Psoas muscle (tissue), 7 donors: ENCODE measurements at regions not wholly inside any gene's neighbourhood (a gene's known extent, or its start where the extent isn't known, plus 50 kb on each side); places are given as distances from the start of the nearest gene placed in this dataset.

ENCODE experiments used
- ATAC-seq, 4 donors: fragments of 200-7000 bp; cut with Tn5 transposase; one replicate each; pipeline ENCODE4 v1.9.1; 2020; ENCODE audit warnings: moderate library complexity in 3 of 4, mild to moderate bottlenecking in 2 of 4
- DNase-seq, 2 donors: peaks; one replicate each; pipeline ENCODE4 v3.0.0-alpha.2; 2020
- H3K27ac ChIP-seq: fragments of 200-600 bp; one replicate; pipeline ENCODE4 v1.8.0; 2022
- H3K27me3 ChIP-seq, 3 donors: fragments of 200-600 bp in 1 of 3; one replicate each; pipeline versions ENCODE4 v1.6.1 to v1.8.0; 2013 to 2022; ENCODE audit warnings: low read length in 2 of 3, mild to moderate bottlenecking in 2 of 3, moderate library complexity in 1 of 3; ENCODE audit not compliant: insufficient read depth in 3 of 3
- H3K36me3 ChIP-seq, 2 donors: fragments of 200-600 bp in 1 of 2; one replicate each; pipeline versions ENCODE4 v1.6.1 to v1.8.0; 2013 to 2022; ENCODE audit warnings: low read depth in 1 of 2, mild to moderate bottlenecking in 1 of 2, moderate library complexity in 1 of 2; ENCODE audit not compliant: insufficient read depth in 1 of 2
- H3K4me1 ChIP-seq: fragments of 200-600 bp; one replicate; pipeline ENCODE4 v1.8.0; 2022
- H3K4me3 ChIP-seq: fragments of 200-600 bp; one replicate; pipeline ENCODE4 v1.8.0; 2022; ENCODE audit warnings: mild to moderate bottlenecking
- H3K9me3 ChIP-seq: fragments of 200-600 bp; one replicate; pipeline ENCODE4 v1.8.0; 2022
- WGBS, 3 donors: extraction: QIAGEN DNeasy Blood & Tissue Kit; methylation state at CpG; one replicate each; pipeline versions ENCODE4 v1.1.6 to v1.1.7; 2013; 5-methylcytosine and 5-hydroxymethylcytosine counted together
- intact Hi-C, 2 donors: fragments of 100-400 bp; cut with DNase I; formaldehyde crosslinking; loops; one replicate each; pipeline versions ENCODE4 v1.11.0 to v1.14.2; 2022
- TF ChIP-seq, protein P1 (sequence below): fragments of 200-600 bp; IDR thresholded peaks from one replicate; pipeline ENCODE4 v1.8.0; 2022; ENCODE audit warnings: antibody characterized with exemption
- donor health status: healthy with polysubstance abuse.
- donor health status: DM: no; HTN: no; CAD: no; lungs with moderate emphysema.
- donor health status: Bipolar disorder and iron deficiency.
- donor health status: healthy.
- donor health status: DM: yes; HTN: yes; CAD: no.
- donor health status: DM: no; HTN: no; CAD: no.
- donor health status: DM: yes; HTN: yes; CAD: no.

DNA sequence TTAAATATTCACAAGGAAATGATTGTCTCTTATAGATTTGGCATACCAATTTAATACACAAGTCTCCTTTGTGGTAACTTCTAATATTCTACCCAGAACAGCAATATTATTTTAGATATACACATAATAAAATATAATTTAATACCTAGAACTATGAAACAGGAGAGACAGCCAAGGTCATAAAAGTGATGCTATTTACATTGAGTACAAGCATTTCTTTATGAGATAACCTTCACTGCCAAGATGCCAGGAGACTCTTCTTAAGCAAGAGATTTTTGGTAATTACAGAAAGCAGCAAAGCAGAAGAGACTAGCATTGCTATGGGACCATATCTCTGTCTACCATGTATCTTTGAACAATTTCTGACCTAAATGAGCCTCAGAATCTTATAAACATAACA, 764.6 kb upstream of the GHITM start:
- Histone ChIP-seq H3K27me3 (no peaks in the 10 kb centered on the region), H3K4me1 (no peaks in the 10 kb centered on the region), H3K9me3 (no peaks in the 10 kb centered on the region), H3K4me3 (no peak overlapping the region), H3K36me3 (no peaks in the 10 kb centered on the region), H3K27ac (no peak overlapping the region)
- ATAC-seq = no peak
- TF ChIP-seq, protein P1, sequence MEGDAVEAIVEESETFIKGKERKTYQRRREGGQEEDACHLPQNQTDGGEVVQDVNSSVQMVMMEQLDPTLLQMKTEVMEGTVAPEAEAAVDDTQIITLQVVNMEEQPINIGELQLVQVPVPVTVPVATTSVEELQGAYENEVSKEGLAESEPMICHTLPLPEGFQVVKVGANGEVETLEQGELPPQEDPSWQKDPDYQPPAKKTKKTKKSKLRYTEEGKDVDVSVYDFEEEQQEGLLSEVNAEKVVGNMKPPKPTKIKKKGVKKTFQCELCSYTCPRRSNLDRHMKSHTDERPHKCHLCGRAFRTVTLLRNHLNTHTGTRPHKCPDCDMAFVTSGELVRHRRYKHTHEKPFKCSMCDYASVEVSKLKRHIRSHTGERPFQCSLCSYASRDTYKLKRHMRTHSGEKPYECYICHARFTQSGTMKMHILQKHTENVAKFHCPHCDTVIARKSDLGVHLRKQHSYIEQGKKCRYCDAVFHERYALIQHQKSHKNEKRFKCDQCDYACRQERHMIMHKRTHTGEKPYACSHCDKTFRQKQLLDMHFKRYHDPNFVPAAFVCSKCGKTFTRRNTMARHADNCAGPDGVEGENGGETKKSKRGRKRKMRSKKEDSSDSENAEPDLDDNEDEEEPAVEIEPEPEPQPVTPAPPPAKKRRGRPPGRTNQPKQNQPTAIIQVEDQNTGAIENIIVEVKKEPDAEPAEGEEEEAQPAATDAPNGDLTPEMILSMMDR = no peak
- DNase-seq = no peak
- intact Hi-C loops = no loop called here

DNA sequence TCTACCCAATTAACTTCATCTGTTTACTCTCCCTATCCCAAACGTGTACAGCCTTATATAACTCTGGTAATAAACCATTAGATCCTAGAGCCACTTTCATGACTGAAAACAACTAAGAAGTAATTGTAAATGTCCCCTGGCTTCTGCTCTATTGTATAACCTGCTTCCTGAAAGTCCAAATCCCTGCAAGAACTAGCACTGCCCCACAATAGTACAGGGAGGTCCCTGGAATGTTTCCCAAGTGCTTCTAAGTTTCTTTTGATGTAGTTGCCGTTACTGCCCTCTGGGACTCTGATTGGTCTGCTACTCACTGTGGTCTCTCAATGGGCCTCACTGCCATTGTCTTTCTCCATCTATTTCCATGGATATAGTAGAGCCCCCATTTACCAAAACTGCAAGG, 764.0 kb upstream of the GHITM start:
- Histone ChIP-seq H3K9me3 (no peaks in the 10 kb centered on the region), H3K27me3 (no peaks in the 10 kb centered on the region), H3K27ac (no peak overlapping the region), H3K4me3 (no peak overlapping the region), H3K4me1 (no peaks in the 10 kb centered on the region), H3K36me3 (no peaks in the 10 kb centered on the region)
- intact Hi-C loops = no loop called here
- no peak for ATAC-seq
- DNase-seq = no peak
- 36 to 42% (median 38%) methylated on average over 2 of the region's 2 CpGs for WGBS, 3 donors
- TF ChIP-seq, protein P1 = no peak

DNA sequence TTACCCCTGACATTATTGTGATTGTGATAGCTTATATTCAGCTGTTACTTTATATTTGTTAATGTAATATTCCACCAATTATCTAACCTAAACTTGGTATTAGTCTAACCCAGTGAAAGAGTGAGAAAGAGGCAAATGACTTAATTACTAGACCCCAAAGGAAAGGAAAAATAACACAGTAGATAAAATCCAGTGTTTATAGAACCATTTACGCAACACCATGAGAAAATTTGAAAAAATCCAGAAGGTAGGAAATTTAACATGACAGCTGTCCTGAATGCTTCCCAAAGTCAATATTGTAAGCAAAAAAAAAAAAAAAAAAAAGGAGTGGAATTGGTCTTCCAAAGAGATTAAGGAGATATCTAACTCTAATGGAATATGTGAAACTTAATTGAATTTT, 741.5 kb upstream of the GHITM start:
- ATAC-seq (no peak), DNase-seq (no peak)
- H3K4me3 ChIP-seq = no peak overlapping the region
- no peaks in the 10 kb centered on the region for H3K27me3 ChIP-seq
- TF ChIP-seq, protein P1 = no peak
- H3K9me3 ChIP-seq = no peaks in the 10 kb centered on the region
- no peak overlapping the region for H3K27ac ChIP-seq
- intact Hi-C loops = no loop called here
- H3K4me1 ChIP-seq = no peaks in the 10 kb centered on the region
- no peaks in the 10 kb centered on the region for H3K36me3 ChIP-seq
- WGBS, 3 donors = 91 to 98% (median 94%) methylated on average over 1 of the region's 1 CpG

DNA sequence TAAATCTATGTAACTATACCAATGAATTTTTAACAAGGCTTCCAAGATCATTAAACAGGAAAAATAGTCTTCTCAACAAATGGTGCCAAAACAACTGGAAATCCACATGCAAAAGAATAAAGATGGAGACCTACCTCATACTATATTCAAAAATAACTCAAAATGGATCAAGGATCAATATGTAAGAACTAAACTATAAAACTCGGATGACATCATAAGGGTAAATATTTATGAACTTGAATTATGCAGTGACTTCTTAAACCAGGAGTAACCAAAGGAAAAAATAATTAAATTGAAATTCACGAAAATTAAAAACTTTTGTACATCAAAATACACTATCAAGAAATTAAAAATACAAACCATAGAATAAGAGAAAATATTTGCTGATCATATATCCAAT, 728.7 kb upstream of the GHITM start:
- Histone ChIP-seq H3K36me3 (no peaks in the 10 kb centered on the region), H3K4me1 (no peaks in the 10 kb centered on the region), H3K27ac (no peak overlapping the region), H3K4me3 (no peak overlapping the region), H3K27me3 (no peaks in the 10 kb centered on the region), H3K9me3 (peaks cover 3% of the 10 kb centered on the region)
- 79 to 87% (median 86%) methylated on average over 2 of the region's 2 CpGs for WGBS, 3 donors
- TF ChIP-seq, protein P1 = no peak
- intact Hi-C loops = no loop called here
- ATAC-seq = no peak
- no peak for DNase-seq

GRCh38 chr10:83425306-83425705, 714.0 kb upstream of the GHITM start:
- no peaks in the 10 kb centered on the region for H3K36me3 ChIP-seq
- no peaks in the 10 kb centered on the region for H3K4me1 ChIP-seq
- H3K9me3 ChIP-seq = no peaks in the 10 kb centered on the region
- no peak for DNase-seq
- no peak overlapping the region for H3K27ac ChIP-seq
- TF ChIP-seq, protein P1 = no peak
- intact Hi-C loops = no loop called here
- no peaks in the 10 kb centered on the region for H3K27me3 ChIP-seq
- H3K4me3 ChIP-seq = no peak overlapping the region
- no peak for ATAC-seq
- 46 to 83% (median 79%) methylated on average over 2 of the region's 2 CpGs for WGBS, 3 donors
